PFSK-1 (cell line): ENCODE measurements at regions not wholly inside any gene's neighbourhood (a gene's known extent, or its start where the extent isn't known, plus 50 kb on each side); places are given as distances from the start of the nearest gene placed in this dataset.

Experiments used
- POLR2AphosphoS5 ChIP-seq: IDR thresholded peaks from 2 replicates; pipeline ENCODE4 v1.6.1; 2012; ENCODE audit warnings: low read depth, mild to moderate bottlenecking, control low read depth, low read length, moderate library complexity
- REST ChIP-seq, 2 experiments: IDR thresholded peaks; 2 replicates each; pipeline versions ENCODE4 v1.6.1 to v1.8.0; 2011 to 2012; ENCODE audit warnings: low read depth in 2 of 2, low read length in 2 of 2, control low read depth in 1 of 2, inconsistent platforms in 1 of 2, mild to moderate bottlenecking in 1 of 2, moderate library complexity in 1 of 2; ENCODE audit not compliant: insufficient read depth in 1 of 2
- SIN3A ChIP-seq: IDR thresholded peaks from 2 replicates; pipeline ENCODE4 v1.6.1; 2012; ENCODE audit warnings: mild to moderate bottlenecking, low read length, moderate library complexity, borderline replicate concordance; ENCODE audit not compliant: insufficient read depth
- TAF1 ChIP-seq: IDR thresholded peaks from 2 replicates; pipeline ENCODE4 v1.6.1; 2012; ENCODE audit warnings: low read length, control low read depth, borderline replicate concordance; ENCODE audit not compliant: insufficient read depth

- no peak for TF ChIP-seq POLR2AphosphoS5
- no peak for TF ChIP-seq TAF1
- no peak for TF ChIP-seq REST (IDR thresholded peaks at IDR 0.05; ENCODE audit: insufficient read depth in 1 of 2, low read depth in 2 of 2, low read length in 2 of 2)
- TF ChIP-seq SIN3A, result no peak
Observed at GRCh38 chr11:116122697-116123472, 618.7 kb upstream of the CADM1 start.
